ENCODE measurements at regions not wholly inside any gene's neighbourhood (a gene's known extent, or its start where the extent isn't known, plus 50 kb on each side); places are given as distances from the start of the nearest gene placed in this dataset.

GRCh38 chr11:98549571-98549970 is 471.2 kb upstream of the CNTN5 start:
- H3K27me3 ChIP-seq = no peaks in the 10 kb centered on the region
- intact Hi-C loops (cut with DNase I; ENCODE audit: low total_unique reads) = no loop called here
- TF ChIP-seq POLR2AphosphoS5 (IDR thresholded peaks at IDR 0.05) = no peak
- TF ChIP-seq CTCF (IDR thresholded peaks at IDR 0.05) = no peak
- no peak for TF ChIP-seq POLR2A (IDR thresholded peaks at IDR 0.05)

GRCh38 chr11:98559961-98560360 is 460.8 kb upstream of the CNTN5 start:
- Histone ChIP-seq H3K4me3 (no peak overlapping the region), H3K27ac (no peak overlapping the region), H3K27me3 (no peaks in the 10 kb centered on the region), H3K4me1 (no peaks in the 10 kb centered on the region), H3K9me3 (no peaks in the 10 kb centered on the region), H3K36me3 (no peaks in the 10 kb centered on the region)
- TF ChIP-seq POLR2A (IDR thresholded peaks at IDR 0.05) = no peak
- no peak for TF ChIP-seq CTCF (IDR thresholded peaks at IDR 0.05)
- TF ChIP-seq POLR2AphosphoS5 (IDR thresholded peaks at IDR 0.05) = no peak
- intact Hi-C loops (cut with DNase I; ENCODE audit: low total_unique reads) = no loop called here
- no peak for DNase-seq (ENCODE audit: low spot score in 2 of 2)

More at GRCh38 chr11:98549571-98549970, 471.2 kb upstream of the CNTN5 start:
- no peaks in the 10 kb centered on the region for H3K4me1 ChIP-seq
- DNase-seq (ENCODE audit: low spot score in 2 of 2) = no peak
- no peak overlapping the region for H3K4me3 ChIP-seq
- no peaks in the 10 kb centered on the region for H3K36me3 ChIP-seq
- H3K27ac ChIP-seq = no peak overlapping the region
- peaks cover 0 to 9% of the 10 kb centered on the region in 2 donors for H3K9me3 ChIP-seq

- no peaks in the 10 kb centered on the region for H3K27me3 ChIP-seq
- no peak for TF ChIP-seq POLR2A (IDR thresholded peaks at IDR 0.05)
- TF ChIP-seq CTCF (IDR thresholded peaks at IDR 0.05) = no peak
- no peak for TF ChIP-seq POLR2AphosphoS5 (IDR thresholded peaks at IDR 0.05)
Measured at GRCh38 chr11:98561252-98561651, 459.5 kb upstream of the CNTN5 start.

GRCh38 chr11:98561877-98562395 is 458.8 kb upstream of the CNTN5 start:
- no peak for DNase-seq (ENCODE audit: low spot score in 2 of 2)
- intact Hi-C loops (cut with DNase I; ENCODE audit: low total_unique reads) = no loop called here
- no peak for TF ChIP-seq POLR2AphosphoS5 (IDR thresholded peaks at IDR 0.05)
- TF ChIP-seq CTCF (IDR thresholded peaks at IDR 0.05) = no peak
- no peak for TF ChIP-seq POLR2A (IDR thresholded peaks at IDR 0.05)
- no peaks in the 10 kb centered on the region for H3K27me3 ChIP-seq
- no peak overlapping the region for H3K27ac ChIP-seq
- no peaks in the 10 kb centered on the region for H3K9me3 ChIP-seq
- H3K4me1 ChIP-seq = no peaks in the 10 kb centered on the region
- no peaks in the 10 kb centered on the region for H3K36me3 ChIP-seq
- no peak overlapping the region for H3K4me3 ChIP-seq

More at GRCh38 chr11:98561252-98561651, 459.5 kb upstream of the CNTN5 start:
- Histone ChIP-seq H3K36me3 (no peaks in the 10 kb centered on the region), H3K9me3 (no peaks in the 10 kb centered on the region), H3K4me3 (no peak overlapping the region), H3K27ac (no peak overlapping the region), H3K4me1 (no peaks in the 10 kb centered on the region)
- no peak for DNase-seq (ENCODE audit: low spot score in 2 of 2)
- intact Hi-C loops (cut with DNase I; ENCODE audit: low total_unique reads) = no loop called here

- no peak overlapping the region for H3K27ac ChIP-seq
- DNase-seq (ENCODE audit: low spot score in 2 of 2) = no peak
- no peaks in the 10 kb centered on the region for H3K27me3 ChIP-seq
- H3K36me3 ChIP-seq = no peaks in the 10 kb centered on the region
- no peak overlapping the region for H3K4me3 ChIP-seq
- no peaks in the 10 kb centered on the region for H3K4me1 ChIP-seq
- intact Hi-C loops (cut with DNase I; ENCODE audit: low total_unique reads) = no loop called here
- TF ChIP-seq POLR2A (IDR thresholded peaks at IDR 0.05) = no peak
- TF ChIP-seq CTCF (IDR thresholded peaks at IDR 0.05) = no peak
- TF ChIP-seq POLR2AphosphoS5 (IDR thresholded peaks at IDR 0.05) = no peak
- H3K9me3 ChIP-seq = no peaks in the 10 kb centered on the region
Measured at GRCh38 chr11:98564233-98564632, 456.5 kb upstream of the CNTN5 start.

All from breast epithelium (tissue), 4 donors.